GM19452 (cell line): ENCODE measurements at regions not wholly inside any gene's neighbourhood (a gene's known extent, or its start where the extent isn't known, plus 50 kb on each side); places are given as distances from the start of the nearest gene placed in this dataset.

Experiments
- ATAC-seq: cut with Tn5 transposase; IDR thresholded peaks from one replicate; pipeline ENCODE4 v1.9.1; 2021; ENCODE audit not compliant: unreplicated experiment

DNA sequence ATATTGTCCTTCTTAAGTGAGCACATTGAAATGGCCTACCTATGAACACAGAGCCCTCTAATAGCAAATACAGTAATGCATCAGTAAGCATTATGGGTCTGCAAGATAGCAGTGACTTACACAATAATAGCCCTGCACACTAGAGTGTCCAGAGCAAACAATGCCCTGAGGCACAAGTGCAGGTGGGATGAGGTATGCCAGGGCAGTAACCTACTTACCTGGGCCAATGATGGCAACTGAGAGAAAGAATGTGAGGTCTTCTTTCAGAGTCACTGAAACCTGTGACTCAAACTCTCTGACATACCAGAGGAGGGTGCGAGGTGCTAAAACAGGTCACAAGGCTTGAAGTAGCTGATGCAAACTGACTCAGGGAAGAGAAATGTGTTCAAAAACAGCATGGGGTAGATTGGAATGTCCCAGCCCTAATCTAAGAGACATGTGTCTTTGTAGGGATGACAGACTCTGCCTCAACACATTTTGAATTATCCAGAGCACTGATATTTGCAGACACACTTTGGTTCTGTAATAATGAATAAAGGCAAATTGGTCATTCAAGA lies 168.5 kb upstream of the RUNX1 start:
- no peak for ATAC-seq

- no peak for ATAC-seq
These were observed 167.9 kb upstream of the RUNX1 start for GRCh38 chr21:35216996-35217395.

- no peak for ATAC-seq
These were observed 166.8 kb upstream of the RUNX1 start for GRCh38 chr21:35215870-35216269.

- no peak for ATAC-seq
These were observed 163.5 kb upstream of the RUNX1 start for GRCh38 chr21:35212393-35213127.

- ATAC-seq = no peak
These were observed 162.7 kb upstream of the RUNX1 start for GRCh38 chr21:35211782-35212181.

DNA sequence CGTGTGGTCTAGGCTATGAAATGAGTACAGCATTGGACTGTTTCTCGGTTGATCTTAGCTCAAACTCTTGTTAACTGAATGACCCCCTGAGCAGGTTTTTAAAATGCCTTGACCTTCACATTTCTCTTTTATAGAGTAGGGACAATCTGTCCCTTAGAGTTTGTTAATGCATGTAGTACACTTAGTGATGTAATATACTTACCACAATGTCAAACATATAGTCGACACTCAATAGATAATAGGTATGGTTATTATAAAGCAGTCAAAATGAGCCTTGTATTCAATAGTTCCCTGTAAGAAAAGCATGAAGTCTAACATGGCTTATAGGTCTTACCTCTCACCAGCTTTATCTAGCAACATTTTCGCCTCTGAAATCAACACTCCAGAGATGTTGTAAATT lies 161.0 kb upstream of the RUNX1 start:
- no peak for ATAC-seq

GRCh38 chr21:35208810-35209517 lies 159.9 kb upstream of the RUNX1 start:
- ATAC-seq = no peak

DNA sequence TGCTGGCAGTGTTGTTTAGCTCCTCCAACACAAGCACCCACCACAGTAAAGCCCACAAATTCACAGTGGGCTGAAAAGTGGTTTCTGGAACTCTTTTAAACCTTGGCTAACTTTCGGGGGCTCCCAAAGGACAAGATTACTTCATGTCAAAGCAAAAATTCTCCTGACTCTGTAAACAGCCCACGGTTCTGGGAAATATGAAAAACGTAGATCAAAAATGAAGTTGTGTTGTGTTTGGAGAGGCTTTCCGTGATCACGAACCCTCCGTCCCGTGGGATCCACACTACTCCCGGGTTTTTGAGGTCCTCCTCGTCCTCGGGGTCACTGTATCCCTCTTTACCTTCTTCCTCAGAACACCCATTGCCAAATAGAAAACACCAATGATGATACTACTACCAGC lies 159.0 kb upstream of the RUNX1 start:
- no peak for ATAC-seq

DNA sequence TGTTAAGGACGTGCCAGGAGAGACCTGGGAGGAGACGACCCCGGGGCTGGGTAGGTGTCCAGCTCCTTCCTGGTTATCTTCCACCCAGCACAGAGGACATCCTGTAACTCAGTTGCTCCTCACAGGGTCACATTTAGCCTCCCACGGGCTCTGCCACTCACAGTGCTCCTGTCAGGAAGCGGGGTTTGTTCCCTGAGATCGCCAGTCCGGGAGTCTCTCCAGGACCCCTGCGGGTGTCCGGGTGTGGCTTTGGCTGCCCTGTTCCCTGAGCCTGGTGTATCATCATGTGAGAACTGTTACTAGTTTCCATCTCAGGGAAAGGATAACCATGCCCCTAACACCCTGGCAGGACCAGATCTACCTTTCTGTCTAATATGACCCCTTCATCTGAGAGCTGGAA lies 158.2 kb upstream of the RUNX1 start:
- ATAC-seq = no peak

- no peak for ATAC-seq
These were observed 157.3 kb upstream of the RUNX1 start for GRCh38 chr21:35206141-35207125.

GRCh38 chr21:35204850-35205541 lies 155.9 kb upstream of the RUNX1 start:
- no peak for ATAC-seq

DNA sequence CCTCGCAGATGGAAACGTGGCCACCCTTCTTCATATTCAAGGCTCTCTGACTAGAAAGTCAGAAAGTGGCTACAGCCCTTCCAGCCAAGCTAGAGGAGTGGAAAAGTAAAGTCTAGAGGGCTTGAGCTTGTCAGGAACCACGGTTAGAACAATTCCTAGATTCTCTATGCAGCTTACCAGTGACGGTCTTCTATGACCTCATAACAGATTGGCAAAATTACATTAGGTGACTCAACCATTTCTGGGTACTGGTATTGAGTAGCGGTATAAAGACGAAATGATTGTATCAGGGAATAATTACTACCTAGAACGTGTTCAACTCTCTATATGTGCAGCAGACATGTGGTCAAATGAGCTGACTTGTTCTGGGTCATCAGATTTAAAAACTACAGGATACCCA lies 155.0 kb upstream of the RUNX1 start:
- ATAC-seq = no peak

GRCh38 chr21:35203093-35203977 lies 154.2 kb upstream of the RUNX1 start:
- ATAC-seq = no peak

DNA sequence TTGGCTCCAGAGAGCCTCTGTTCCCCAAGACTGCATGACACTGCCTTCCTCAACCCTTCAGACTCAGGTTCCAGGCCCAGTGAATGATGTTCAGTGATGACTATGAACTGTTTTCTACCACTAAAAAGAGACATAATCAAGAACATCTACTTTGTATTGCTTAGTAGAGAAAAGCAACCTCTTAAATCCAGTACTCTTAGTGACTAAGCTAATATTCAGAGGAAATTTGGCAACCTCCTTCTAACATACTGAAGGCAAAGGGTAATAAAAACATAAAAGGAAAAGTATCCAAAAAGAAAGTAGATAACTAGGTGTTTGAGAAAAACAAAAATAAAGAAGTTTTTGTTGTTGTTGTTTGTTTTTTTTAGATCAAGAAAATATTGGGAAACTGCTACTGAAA lies 153.3 kb upstream of the RUNX1 start:
- ATAC-seq = no peak

- ATAC-seq = no peak
These were observed 152.7 kb upstream of the RUNX1 start for GRCh38 chr21:35201799-35202198.

DNA sequence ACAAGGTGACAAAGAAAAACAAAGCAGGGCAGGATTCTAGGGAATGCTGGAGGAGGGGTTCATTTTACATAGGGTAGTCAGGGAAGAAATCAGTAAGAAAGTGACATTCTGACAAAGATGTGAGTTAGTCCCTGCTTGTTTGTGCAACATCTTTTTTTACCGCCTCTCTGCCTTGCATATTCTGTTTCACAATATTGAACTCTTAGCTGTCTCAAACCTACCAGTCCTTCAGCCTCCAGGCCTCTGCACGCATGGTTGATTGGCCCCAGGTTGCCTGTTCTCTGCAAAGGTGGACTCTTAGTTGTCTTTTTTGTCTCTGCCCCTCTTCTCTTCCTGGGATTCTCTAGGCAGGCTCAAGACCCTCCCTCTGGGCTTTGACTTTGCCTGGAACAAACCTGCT lies 152.2 kb upstream of the RUNX1 start:
- ATAC-seq = no peak

DNA sequence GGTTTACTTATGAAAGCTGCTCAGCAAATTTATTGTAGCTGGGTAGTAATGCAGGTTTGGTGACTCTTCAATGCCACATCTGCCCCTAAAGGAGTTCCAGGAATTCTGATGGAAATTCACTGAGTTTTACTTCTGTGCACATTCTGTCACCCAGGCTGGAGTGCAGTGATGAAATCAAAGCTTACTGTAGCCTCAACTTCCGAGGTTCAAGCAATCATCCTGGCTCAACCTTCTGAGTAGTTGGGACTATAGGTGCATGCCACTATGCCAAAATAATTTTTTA lies 150.6 kb upstream of the RUNX1 start:
- ATAC-seq = no peak

DNA sequence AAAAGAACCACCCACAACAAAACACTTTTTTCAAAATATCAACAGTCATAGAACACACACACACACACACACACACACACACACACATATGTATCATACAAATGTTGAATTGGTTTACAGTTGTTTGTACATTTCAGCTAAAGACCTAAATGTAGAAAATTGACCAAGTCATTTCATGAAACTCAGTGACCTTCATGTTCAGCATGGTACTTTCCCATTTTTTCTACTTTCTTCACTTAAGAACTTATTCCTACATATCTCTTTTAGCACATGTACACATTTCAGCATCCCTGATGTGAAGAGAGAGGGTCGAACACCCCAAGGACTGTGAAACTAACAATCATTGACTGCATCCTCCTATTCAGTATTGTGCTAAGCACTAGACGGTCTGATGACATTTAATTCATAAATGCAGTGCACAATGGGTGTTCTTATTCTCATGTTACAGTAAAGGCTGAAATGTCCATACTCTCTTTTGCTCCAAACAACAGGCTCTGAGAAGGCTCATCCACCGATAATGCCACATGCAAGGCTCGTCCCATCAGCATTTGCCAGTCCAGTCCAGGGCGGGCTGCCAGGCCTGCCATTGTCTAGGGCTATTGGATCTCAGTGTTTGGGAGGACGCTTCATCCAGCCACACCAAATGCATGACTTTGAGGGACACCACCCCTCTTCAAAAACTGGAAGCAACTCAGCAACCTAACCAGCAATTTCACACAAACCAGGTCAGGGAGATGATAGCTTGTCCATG lies 150.1 kb upstream of the RUNX1 start:
- ATAC-seq = no peak

DNA sequence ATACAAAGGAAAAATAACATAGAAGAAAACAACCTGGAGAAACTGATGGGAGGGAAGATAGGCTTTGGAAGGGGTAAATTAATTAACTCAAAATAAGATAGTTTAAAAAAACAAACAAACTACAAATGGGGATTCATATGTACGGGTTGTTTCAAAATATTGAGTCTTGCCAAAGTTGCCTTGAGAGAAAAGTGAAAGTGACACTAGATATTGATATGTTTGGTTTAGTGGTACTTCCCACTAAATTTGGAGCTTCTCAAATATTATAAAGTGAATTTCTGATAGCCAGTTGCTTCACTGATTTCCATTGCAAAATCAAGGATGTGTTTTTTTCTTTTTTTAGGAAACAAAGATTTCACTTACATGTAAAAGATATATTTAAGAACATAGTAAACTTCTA lies 149.5 kb upstream of the RUNX1 start:
- no peak for ATAC-seq
